GM12874 (cell line): ENCODE measurements at regions not wholly inside any gene's neighbourhood (a gene's known extent, or its start where the extent isn't known, plus 50 kb on each side); places are given as distances from the start of the nearest gene placed in this dataset.

ENCODE experiments used
- CTCF ChIP-seq: IDR thresholded peaks from 2 replicates; pipeline ENCODE4 v1.5.1; 2011; ENCODE audit warnings: low read depth, mild to moderate bottlenecking, control low read depth, low read length, moderate library complexity; ENCODE audit not compliant: insufficient read depth

DNA sequence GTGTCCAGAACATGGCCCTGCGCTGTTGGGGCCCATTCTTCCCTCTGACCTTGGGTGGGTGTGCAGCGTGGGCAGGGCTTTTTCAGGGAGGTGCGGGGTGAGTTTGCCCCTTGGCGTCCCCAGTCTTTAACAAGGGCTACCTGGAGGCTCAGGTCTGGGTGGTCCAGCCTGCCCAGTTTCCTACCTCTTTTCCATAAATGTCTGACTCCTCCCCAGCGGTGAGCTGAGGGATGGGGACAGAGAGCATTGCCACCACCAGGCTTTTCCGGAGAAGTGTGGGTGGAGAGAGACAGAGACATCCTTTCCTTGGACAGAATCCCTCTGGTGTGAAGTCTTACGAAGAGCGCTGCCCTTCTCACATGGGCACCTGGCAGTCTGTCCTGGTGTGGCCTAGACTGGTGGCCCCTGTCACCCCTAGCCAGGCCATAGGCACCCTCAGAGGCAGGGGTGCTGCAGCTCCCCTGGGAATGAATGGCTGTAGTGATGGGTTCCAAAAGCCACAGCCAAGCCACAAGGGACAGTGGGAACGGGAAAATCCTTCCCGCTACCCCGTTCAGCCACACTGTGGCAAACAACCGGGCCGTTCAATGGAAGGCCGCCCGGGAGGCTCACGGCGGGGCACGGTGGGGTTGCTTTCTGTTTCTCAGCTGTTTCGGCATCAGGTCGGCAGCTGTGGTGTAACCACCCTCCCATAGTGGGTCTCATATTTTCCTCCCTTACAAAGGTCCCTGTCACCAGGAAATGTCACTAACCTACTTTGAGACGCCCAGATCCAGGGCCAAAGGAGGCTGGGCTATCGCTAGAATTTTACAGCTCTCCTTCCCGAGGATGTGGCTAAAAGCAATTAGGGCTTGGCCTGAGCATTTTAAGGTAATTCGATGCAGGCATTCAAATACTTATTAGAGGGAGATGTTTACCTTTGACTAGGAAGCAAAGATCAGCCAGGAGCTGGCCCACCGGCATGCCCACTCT is 61.9 kb upstream of the GSE1 start:
- no peak for TF ChIP-seq CTCF

- no peak for TF ChIP-seq CTCF
Observed at GRCh38 chr16:85552980-85553435, 60.1 kb upstream of the GSE1 start.

- TF ChIP-seq CTCF, result peak; percentile 17; the same call in 1 of the 2 replicates
Observed at GRCh38 chr16:85553436-85554113, 59.5 kb upstream of the GSE1 start.

DNA sequence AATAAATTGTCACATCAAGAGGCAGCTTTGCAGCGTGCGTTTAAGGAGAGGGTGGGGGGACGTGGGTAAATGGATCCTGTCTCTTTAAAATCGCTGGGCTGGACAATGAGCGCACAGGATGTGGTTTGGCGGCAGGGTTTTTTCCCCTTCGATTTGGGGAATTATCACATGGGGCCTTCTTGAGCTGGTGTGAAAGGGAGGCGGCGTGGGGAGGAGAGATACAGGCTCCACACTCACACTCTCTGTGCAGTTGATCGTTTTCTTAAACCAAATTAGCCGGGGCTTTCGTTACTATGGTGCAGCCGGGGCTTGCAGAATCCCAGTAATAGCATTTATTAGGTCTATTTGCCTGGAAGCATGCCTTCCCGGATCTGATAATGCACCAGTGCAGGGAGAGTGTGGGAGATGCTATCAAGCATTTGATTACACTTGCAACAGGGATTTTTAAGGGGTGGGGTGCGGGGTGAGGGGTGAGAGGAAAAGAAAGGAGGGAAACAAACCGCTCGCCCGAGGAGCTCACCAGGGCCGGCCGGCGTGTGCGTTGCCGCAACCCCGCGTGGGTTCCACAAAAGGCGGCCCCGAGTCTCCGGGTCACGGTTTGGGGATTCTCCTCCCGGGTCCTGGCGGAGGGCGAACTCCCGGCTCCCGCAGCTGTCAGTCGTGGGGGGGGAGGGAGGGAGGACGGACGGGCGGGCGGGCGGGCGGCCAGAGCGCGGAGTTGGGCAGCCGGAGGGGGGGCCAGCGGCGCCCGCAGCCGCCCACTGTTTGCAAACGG is 58.8 kb upstream of the GSE1 start:
- TF ChIP-seq CTCF, result no peak

DNA sequence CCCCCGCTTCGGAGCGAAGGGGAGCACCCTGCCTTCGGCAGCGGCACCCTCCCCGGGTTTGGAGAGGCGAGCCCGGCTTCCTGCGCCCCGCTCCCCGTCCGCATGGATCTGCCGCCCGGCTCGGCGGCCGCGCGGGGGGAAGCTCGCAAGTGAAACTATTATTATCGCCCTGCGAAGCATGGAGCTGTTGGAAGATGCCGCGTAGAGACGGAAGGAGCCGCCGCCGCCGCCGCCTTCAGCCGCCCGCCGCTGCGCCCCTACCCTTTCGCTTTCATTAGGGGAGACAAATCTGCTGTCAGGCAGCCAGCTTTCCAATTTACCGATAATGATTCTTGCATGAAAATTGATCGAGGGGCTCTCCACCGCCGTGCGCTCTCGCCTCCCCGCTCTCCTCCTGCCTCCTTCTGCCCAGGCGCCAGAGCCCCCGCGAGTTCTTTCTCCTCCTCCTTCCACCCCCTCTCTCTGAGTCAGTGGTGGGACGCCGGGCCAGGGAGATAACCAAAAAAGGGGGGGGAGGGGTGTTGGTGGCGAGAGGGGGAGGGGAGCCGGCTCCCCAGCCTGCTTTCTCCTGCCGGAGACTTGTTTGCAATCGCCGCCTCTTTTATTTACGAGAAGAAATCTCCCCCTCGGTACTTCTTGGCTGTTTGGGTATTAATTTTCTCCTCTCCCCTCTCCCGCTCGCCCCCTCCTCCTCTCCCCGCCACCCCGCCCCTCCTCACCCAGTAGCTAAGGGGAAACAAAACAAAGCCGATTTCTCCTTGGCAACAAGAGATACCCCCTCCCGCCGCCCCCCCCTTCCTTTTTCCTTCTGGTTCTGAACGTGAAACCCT is 58.0 kb upstream of the GSE1 start:
- no peak for TF ChIP-seq CTCF

GRCh38 chr16:85555719-85556455 is 57.2 kb upstream of the GSE1 start:
- TF ChIP-seq CTCF, result no peak
